ENCODE measurements at regions not wholly inside any gene's neighbourhood (a gene's known extent, or its start where the extent isn't known, plus 50 kb on each side); places are given as distances from the start of the nearest gene placed in this dataset.

DNA sequence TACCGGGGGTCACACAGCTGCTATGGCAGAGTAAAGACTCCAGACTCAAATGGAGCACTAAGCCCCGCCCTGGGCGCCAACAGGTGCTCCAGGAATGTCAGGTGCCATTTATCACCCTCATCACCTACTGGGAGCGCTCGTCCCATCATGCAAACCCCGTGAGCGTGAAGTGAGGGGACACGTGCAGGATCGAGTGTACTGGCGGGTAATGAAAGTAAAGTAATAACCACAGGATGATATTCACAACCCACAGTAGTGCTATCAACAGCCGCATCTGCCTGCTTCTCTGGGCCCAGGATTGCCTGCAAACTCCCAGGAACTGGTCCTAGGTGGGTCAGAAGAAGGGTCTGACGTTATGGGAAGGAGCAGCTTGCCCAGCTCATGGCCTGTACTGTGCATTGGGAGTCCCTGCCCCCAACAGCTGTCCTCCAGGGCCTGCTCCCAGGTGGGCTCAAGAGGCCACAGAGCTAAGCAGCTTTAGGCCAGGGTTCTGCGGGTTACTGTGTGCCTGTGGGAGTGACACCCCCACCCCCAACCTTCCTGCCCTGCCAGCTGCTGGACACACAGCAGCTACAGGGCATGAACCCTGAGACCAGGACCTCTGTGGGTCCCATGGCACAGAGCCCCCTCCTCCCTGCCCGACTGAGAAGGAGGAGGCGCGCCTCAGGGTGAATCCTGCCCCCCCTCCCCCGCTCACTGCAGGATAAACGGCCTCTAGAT, 120.5 kb upstream of the SULF2 start:
- TF ChIP-seq, protein P1, sequence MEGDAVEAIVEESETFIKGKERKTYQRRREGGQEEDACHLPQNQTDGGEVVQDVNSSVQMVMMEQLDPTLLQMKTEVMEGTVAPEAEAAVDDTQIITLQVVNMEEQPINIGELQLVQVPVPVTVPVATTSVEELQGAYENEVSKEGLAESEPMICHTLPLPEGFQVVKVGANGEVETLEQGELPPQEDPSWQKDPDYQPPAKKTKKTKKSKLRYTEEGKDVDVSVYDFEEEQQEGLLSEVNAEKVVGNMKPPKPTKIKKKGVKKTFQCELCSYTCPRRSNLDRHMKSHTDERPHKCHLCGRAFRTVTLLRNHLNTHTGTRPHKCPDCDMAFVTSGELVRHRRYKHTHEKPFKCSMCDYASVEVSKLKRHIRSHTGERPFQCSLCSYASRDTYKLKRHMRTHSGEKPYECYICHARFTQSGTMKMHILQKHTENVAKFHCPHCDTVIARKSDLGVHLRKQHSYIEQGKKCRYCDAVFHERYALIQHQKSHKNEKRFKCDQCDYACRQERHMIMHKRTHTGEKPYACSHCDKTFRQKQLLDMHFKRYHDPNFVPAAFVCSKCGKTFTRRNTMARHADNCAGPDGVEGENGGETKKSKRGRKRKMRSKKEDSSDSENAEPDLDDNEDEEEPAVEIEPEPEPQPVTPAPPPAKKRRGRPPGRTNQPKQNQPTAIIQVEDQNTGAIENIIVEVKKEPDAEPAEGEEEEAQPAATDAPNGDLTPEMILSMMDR (IDR thresholded peaks at IDR 0.05; ENCODE audit: borderline replicate concordance, extremely low read depth, low read length, poor library complexity, severe bottlenecking), result no peak
- TF ChIP-seq EZH2 (IDR thresholded peaks at IDR 0.05; ENCODE audit: borderline replicate concordance, low read depth, low read length, severe bottlenecking), result no peak
